ENCODE measurements at regions not wholly inside any gene's neighbourhood (a gene's known extent, or its start where the extent isn't known, plus 50 kb on each side); places are given as distances from the start of the nearest gene placed in this dataset. TPM values are rescaled to one million over a fixed set of nuclear protein-coding genes. Genes with fewer than 3 reads are reported as not detected.

Small RNA genes lying in the stretch of these regions (microRNA-seq; reads per million reads assigned to microRNA genes)
- gene AL359920.1 (ENCODE audit: insufficient read depth, insufficient read length): not detected

Small RNA genes lying in the stretch of these regions (small RNA-seq; reads per million reads assigned to genes)
- 0 reads per million in 5 experiments for gene AL359920.1

Measured in IMR-90 (cell line).